NAMALWA (cell line): ENCODE measurements at regions not wholly inside any gene's neighbourhood (a gene's known extent, or its start where the extent isn't known, plus 50 kb on each side); places are given as distances from the start of the nearest gene placed in this dataset.
"Not testable (repeated sequence)": the region's sequence is repeated elsewhere in the genome, so short reads cannot be mapped to it uniquely, and the experiment has no call there.

Experiments used
- DNase-seq: peaks from one replicate; pipeline ENCODE4 v3.0.0-alpha.2; 2015; ENCODE audit warnings: low spot score

DNA sequence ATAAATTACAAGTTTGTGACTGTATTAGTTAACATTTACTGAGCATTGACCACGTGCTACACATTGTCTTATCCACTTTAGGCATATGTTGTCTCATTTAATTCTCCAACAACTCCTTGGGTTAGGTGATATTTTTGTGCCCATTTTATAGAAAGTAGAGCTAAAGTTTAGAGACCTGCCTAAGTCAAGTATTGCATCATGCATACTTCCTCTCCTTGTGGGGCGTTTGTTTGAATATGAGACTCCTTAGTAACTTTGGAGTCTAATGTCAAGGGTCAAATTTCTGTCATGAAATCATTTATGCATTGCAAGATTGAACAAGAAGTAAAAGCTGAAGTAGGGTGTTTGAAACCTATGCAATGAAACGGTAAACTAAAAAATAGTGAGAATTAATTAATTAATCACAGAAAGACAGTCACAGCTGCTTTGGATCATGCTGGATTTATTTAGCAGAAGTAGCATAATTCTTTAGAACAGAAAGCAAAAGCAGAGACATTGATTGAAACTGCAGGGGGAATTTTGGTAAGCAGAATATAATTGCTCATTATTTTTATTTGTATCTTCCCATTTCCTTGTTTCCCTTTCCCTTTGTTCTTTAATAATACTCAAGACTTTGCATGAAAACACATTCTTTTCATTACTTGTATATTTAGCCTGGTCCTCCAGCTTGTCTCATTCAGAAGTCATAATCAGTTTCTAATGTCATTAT is 1374.4 kb upstream of the GJE1 start:
- DNase-seq = no peak

DNA sequence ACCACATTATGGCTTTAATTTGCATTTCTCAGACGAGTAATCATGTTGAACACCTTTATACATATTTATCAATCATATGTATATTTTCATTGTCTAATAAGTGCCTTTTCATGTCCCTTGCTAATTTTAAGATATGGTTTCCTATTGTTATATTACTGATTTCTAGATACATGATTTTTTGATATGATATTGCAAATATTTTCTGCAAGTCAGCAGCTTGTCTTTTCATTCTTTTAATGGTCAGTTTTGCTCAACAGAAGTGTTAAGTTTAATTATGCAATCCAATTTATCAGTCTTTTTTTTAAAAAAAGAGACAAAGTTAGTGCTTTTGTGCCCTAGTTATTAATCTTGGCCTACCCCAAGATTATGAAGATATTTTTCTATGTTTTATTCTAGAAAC is 1377.8 kb upstream of the CITED2 start:
- no peak for DNase-seq

DNA sequence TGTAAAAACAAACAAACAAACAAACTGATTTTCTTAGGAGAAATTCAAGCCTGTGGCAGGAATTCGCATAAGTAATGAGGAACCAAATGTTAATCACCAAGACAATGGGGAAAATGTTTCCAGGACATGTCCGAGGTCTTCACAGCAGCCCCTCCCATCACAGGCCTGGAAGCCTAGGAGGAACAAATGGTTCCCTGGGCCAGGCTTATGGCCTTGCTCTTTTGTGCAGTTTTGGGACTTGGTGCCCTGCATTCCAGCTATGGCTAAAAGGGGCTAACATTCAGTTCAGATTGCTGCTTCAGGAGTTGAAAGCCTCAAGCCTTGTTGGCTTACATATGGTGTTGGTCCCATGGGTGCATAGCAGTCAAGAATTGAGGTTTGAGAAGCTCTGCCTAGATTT is 1372.7 kb upstream of the CITED2 start:
- no peak for DNase-seq

DNA sequence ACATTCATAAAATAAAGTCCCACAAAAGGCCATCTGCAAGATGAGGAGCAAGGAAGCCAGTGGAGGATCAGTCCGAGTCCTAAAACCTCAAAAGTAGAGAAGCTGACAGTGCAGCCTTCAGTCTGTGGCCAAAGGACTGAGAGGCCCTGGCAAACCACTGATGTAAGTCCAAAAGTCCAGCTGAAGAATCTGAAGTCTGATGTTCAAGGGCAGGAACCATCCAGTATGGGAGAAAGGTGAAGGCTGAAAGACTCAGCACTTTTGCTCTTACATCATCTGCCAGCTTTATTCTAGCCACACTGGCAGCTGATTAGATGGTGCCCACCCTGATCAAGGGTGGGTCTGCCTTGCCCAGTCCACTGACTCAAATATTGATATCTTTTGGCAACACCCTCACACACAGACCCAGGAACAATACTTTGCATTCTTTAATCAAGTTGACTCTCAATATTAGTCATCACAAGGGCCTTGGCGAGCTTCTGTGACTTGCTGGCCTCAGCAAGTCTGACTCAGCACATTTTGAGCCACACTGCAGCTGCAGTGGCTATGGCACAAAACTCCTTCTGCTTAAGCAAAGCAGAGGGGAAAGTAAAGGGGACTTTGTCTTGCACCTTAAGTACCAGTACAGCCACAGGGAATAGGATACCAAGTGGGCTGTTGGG is 1370.3 kb upstream of the CITED2 start:
- no peak for DNase-seq

DNA sequence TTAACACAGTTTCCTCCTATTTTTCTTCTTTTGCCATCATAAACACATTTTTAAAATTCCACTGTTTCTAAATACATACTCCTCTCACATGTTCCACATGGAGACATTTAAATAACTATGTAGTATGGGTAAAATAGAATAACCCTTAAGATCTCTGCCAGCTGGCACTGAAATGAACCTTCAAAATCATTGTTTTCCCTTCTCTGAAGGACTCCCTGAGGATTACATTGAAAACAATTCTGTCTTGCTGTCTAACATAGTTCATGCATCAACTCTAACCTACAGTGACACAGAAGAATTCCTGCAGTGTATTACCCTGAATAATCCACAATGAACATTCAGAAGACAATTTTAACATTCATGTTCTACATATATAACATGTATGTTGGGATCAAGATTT is 1361.8 kb upstream of the CITED2 start:
- no peak for DNase-seq

DNA sequence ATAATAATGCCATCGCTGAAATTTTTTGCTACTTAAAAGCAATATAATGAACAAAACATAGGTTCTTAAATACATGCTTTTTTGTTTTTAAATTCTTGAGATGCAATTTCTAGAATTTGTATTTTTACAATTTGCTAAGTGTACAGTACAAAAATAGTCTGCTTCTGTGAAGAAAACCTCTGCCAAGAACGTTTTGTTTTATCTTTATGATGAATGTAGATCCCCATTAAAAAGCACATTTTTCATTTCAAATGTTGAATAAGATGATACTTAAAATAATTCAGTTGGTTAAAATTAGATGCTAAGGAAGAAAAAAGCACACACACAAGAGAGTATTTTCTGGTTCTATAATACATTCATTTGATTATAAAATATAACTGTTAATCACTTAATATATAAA is 1358.5 kb upstream of the CITED2 start:
- DNase-seq = no peak

DNA sequence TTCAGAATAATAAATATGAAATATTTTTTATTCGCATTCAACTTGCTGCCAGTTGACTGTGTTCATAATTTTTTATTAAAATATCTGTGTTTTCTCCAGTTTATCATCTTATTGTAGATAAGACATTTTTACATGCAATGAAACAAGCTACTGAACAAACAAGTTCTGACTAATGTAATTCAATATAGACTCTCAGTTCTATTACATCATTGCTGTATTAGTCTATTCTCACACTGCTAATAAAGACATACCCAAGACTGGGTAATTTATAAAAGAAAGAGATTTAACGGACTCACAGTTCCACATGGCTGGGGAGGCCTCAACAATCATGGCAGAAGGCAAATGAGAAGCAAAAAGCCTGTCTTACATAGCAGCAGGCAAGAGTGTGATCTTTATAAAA is 1357.7 kb upstream of the CITED2 start:
- no peak for DNase-seq

DNA sequence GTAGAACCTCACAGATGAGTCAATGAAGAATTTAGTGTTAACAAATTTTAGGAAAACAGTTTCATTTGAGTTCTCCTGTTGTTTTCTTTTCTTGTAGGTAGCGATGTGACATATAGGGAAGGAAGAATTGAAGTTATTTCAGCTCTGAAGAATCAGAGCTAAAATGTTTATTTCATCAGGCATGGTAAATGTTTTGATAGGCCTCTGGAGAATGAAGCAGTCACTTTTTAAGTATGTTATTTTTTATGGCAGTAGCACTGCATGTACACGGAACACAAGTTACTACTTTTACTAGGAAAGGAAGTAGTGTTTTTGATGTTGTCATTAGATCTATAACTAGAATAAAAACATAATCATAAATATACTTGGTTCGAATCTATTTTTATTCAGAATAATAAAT is 1357.3 kb upstream of the CITED2 start:
- no peak for DNase-seq

DNA sequence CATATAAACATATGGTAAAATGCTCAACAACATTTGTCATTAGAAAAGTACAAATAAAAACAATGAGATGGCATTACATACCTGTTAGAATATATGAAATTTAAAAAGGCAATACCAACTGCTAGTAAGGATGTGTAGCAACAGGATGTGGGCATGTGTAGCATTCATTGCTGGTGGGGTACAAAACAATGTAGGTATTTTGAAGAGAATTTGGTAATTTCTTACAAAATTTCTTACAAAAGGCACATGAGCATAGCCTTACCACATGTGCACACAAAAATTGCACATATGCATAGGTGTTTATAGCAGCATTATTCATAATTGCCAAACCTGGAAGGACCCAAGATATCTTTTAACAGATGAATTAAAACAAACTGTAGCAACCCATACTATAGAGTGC is 1355.1 kb upstream of the CITED2 start:
- no peak for DNase-seq

DNA sequence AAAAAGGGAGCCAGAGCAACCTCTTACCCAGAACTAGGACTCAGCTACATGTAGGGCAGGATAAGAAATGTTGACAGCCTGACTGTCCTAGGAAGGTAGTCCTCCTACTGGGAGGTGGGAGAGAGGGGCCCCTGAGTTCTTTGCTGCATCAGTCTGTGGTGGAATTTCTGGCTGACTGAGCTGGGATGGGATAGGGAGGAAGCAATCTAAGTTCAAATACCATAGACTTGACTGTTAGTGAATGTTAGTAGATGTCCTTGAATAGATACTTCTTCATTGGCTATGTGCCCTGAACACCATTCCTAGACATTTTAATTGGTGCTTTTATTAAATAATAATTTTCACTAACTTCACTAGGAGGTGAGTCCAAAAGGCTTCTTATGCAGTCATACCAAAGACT is 1343.6 kb upstream of the CITED2 start:
- DNase-seq = no peak

DNA sequence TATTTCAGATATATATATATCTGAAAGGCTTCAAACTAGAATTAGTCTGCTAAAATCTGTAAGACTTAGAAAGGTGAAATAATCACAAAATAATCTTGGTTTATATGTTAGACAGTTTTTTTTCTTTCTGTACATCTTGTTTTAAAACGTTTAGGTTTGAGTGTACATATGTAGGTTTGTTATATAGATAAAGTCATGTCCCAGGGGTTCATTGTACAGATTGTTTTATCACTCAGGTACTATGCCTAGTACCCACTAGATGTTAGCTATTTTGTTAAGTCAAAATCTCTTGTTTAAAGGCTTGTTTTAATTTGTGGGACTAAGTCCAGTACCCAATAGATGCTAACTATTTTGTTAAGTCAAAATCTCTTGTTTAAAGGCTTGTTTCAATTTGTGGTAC is 1339.0 kb upstream of the CITED2 start:
- DNase-seq = no peak

DNA sequence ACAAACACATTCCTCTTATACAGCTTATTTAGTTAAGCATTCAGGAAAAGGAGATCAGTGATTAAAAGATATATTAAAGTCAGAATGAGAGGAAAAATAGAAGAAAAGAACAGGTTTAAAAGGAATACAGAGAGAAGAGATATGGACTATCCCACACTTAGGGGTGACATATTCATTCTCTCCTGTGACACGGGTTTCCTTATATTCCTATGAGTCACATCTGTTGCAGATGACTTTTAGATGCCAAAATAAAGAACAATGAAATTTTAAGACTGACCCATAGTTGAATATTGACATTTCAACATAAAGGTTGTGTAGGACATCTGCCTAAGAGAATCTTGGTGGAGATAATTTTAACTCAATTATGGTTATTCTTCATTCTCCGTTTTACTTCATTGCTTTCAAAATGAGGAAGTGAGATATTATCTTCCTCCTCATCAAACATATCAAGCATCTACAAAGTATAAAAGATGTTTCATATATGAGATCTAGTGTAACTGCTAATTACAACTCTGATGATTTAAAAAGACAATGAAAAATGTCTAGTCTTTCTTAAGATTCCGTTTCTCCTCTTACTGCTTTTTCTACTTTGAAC is 1336.7 kb upstream of the CITED2 start:
- DNase-seq = peak; percentile 41

DNA sequence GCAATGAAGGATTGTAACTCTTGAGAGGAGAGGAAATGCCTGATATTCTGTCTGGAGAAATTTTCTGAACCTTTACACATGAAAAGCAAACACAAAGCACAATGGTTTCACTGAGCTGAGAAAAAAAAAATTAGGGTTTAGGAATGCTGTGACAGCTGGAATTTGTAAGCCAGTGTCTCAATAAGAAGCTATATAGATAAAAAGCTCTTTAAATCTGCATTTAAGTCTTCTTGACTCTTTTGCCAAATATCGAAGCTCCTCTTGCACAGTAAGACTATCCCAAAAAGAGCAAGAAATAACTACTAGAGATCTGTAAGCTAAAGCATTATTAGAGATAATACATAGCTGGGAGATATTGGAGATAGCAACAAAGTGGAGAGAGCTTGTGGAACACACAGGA is 1334.0 kb upstream of the CITED2 start:
- no peak for DNase-seq

DNA sequence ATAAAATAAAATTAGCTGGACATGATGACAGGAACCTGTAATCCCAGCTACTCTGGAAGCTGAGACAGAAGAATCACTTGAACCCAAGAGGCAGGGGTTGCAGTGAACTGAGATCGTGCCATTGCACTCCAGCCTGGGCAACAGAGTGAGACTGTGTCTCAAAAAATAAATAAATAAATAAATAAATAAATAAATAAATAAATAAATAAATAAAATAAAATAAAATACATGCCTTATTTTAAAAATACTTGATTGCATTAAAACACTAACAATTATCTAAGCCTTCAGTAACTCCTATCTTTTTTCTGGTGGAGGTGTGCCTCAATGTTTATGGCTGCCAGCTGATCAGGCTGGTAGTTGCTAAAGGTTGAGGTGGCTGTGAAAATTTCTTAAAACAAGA is 1329.6 kb upstream of the CITED2 start:
- DNase-seq = not testable (repeated sequence)

DNA sequence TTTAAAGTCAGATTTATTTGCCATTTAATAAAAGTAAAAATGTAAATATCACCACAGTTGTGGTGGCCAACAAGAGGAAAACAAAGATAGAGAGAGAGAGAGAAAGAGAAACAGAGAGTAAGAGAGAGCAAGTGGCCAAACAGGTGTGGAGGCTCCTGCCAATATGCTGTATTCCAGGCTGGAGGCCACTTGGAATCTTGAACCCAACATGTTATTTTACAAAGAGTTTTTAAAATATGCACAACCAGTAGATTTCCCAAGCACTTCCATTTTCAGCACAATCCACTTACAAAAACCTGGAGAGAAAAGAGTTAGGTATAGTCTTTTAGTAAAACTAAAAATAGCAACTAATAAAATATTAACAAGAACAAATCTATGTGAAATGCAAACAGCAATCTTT is 1323.1 kb upstream of the CITED2 start:
- no peak for DNase-seq

DNA sequence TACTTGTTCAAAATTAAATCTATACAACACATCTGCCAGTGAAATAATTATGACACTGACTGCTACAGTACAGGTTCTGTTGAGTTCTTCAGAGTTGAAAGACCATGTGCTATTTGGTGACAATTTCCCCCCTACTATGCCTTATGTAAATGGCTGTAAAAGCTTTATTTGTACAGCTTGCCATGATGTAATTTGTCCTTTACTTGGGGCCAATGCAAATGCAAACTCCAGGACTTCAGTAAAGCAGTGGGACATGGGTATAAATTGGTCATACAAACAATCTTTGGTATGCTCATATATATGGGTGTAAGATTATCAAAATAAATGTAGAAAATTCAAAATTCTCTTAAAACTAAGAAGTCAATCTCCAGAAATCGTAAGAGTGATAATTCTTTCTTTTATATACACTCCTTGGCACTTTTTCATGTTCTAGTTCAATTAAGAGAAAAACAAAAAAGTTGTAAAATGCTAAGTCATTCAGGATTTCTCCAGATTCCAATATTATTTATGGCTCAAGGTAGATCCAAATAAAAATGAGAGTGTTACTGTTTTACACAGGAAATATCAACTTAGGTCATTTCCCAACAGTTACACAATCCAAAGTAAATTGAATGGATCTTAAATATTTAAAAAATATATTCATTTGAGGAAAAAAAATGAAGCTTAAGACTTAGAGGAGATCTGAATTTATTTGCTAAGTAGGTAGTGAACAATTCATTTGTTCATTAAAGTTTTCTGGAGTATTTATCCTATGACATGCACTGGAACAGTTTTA is 1310.5 kb upstream of the CITED2 start:
- DNase-seq = no peak

DNA sequence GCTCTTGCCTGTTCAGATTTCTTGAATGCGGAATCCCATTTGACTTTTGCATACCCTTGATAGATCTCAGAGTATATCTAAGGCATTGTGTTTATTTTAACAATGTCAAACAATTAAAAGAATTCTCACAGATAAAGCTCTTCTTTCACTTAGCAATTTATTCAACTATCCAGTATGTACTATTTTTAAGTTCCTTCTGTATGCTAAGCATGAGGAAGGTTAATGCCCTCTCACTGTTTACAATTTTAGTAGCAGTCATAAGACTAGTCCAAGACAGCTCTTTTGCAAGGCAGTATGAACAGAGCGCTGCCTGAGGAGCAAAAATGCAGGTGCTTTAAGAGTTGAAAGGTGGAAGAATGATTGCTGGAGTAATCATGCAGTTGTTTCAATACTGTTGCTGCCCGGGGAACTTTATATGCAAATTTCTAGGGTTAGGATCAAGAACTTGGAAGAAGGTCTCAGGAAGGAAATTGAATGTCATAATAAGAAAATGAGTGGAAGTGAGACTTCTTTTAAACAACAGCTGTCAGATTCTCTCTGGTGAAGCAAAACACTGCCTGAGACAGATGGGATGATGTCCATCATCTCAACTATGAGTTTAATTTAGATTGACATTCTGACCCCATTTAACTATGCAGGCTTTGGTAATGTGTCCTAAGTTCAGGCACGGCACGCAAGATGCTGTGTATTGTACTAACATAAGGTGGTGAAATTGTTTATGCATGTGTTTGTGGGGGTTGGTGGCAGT is 1303.5 kb upstream of the CITED2 start:
- DNase-seq = no peak

DNA sequence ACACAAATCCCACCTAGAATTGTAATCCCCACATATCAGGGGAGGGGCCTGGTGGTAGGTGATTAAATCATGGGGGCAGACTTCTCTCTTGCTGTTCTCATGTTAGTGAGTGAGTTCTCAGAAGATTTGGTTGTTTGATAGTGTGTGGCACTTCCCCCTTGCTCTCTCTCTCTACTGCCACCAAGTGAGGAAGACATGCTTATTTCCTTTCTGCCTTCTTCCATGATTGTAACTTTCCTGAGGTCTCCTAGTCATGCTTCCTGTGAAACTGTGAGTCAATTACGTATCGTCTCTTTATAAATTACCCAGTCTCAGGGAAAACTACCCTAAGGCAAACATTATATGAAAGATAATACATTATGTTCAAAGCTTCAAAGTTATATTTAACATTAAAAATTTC is 1297.5 kb upstream of the CITED2 start:
- DNase-seq = peak; percentile 26

DNA sequence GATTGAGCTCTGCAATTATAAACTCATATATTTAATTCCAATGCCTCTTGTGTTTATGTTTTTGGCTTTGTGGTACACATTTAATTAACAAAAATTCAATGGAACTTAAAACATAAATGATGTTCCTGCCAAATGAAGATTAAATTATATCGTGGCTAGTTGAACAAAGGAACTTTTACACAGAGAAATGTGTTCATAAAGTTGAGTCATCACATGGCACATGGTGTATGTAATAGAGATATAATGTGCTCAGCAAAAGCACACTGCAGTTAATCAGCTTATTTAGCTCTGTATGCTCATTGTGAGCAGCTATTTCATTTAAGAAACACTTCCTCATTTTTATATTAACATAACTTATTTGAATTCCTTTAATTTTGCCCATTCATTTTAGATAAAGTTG is 1295.6 kb upstream of the CITED2 start:
- no peak for DNase-seq

DNA sequence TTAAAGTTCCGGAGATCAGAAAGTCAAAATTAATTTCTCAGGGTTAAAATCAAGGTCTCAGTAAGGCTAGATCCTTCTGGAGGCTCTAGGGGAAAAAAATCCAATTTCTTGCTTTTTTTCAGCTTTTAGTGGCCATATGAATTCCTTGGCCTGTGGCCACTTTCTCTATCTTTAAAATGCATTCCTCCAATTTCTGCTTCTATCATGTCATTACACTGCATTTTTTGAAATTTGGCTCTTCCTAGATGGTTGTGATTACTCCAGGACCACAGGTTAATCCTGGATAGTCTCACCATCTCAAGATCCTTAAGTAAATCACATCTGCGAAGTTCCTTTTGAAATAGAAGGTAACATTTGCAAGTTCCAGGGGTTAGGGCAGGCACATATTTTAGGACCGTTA is 1294.9 kb upstream of the CITED2 start:
- DNase-seq = no peak

DNA sequence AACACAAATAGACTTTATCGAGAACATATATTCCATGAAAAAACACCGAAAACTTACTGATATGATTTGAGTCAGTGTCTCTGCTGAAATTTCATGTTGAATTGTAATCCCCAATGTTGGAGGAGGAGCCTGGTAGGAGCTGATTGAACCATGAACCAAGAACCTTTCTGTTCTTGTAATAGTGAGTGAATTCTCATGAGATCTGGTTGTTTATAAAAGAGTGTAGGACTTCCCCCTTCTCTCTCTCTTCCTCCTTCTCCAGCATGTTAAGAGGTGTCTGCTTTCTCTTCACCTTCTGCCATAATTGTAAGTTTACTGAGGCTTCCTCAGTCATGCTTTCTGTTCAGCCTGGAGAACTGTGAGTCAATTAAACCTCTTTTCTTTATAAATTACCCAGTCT is 1289.3 kb upstream of the CITED2 start:
- no peak for DNase-seq

DNA sequence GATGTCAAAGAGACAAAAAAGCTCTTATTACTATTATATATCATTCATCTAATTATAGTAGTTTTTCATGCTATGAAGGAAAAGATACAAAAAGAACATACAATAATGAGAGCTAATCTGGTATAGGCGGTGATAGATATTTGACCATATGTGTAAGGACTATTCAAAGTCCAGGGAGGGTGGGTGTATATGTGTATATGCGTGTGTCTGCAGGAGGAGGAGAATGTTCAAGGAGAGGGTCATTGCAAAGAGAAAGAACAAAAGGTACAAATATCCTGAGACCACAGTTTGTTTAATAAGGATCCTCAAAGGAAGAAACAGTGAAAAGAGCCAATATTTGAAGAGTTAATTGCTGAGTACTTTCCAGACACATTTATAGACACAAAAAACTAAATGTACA is 1288.6 kb upstream of the CITED2 start:
- DNase-seq = no peak
